ENCODE measurements at regions not wholly inside any gene's neighbourhood (a gene's known extent, or its start where the extent isn't known, plus 50 kb on each side); places are given as distances from the start of the nearest gene placed in this dataset.

GRCh38 chr10:118403967-118404366, 61.8 kb upstream of the FAM204A start:
- no peak overlapping the region for H3K9ac ChIP-seq (ENCODE audit: extremely low read depth, low read length, poor library complexity, severe bottlenecking)
- peaks cover 11% of the 10 kb centered on the region for H3K27me3 ChIP-seq (ENCODE audit: control insufficient read depth, insufficient read depth, low read length, poor library complexity, severe bottlenecking)
- no peak overlapping the region for H3K4me3 ChIP-seq (ENCODE audit: low read length)
- no peak for TF ChIP-seq CTCF (conservative IDR thresholded peaks at IDR 0.05)
- no peak overlapping the region for H3K4me3 Mint-ChIP-seq
- no peaks in the 10 kb centered on the region for H3K9me3 Mint-ChIP-seq
- H3K27me3 Mint-ChIP-seq (ENCODE audit: insufficient read depth), result peaks cover 12% of the 10 kb centered on the region
- H3K4me1 ChIP-seq (ENCODE audit: control insufficient read depth, insufficient read depth, low read length), result peaks cover 12% of the 10 kb centered on the region
- H3K36me3 ChIP-seq (ENCODE audit: control insufficient read depth, insufficient read depth, low read length), result no peaks in the 10 kb centered on the region
- H3K36me3 Mint-ChIP-seq (ENCODE audit: low read depth), result no peaks in the 10 kb centered on the region
- no peak overlapping the region for H3K27ac Mint-ChIP-seq
- DNase-seq, result no peak
- no peaks in the 10 kb centered on the region for H3K9me3 ChIP-seq (ENCODE audit: control insufficient read depth, low read length)
- H3K27ac ChIP-seq (ENCODE audit: low read depth, low read length), result no peak overlapping the region
- 80% methylated on average over 2 to 3 of the region's 3 CpGs for WGBS, 2 experiments (ENCODE audit: insufficient coverage in 1 of 2, insufficient read length in 1 of 2)
- peaks cover 27% of the 10 kb centered on the region for H3K4me1 Mint-ChIP-seq

GRCh38 chr10:118401708-118402193, 59.6 kb upstream of the FAM204A start:
- Histone ChIP-seq H3K4me1 (ENCODE audit: control insufficient read depth, insufficient read depth, low read length) (peaks cover 5% of the 10 kb centered on the region), H3K27ac (ENCODE audit: low read depth, low read length) (no peak overlapping the region), H3K9me3 (ENCODE audit: control insufficient read depth, low read length) (no peaks in the 10 kb centered on the region), H3K9ac (ENCODE audit: extremely low read depth, low read length, poor library complexity, severe bottlenecking) (no peak overlapping the region), H3K27me3 (ENCODE audit: control insufficient read depth, insufficient read depth, low read length, poor library complexity, severe bottlenecking) (peaks cover 7% of the 10 kb centered on the region), H3K36me3 (ENCODE audit: control insufficient read depth, insufficient read depth, low read length) (no peaks in the 10 kb centered on the region), H3K4me3 (ENCODE audit: low read length) (no peak overlapping the region)
- Mint-ChIP-seq H3K36me3 (ENCODE audit: low read depth) (no peaks in the 10 kb centered on the region), H3K27ac (no peak overlapping the region), H3K4me1 (peaks cover 14% of the 10 kb centered on the region), H3K9me3 (no peaks in the 10 kb centered on the region), H3K27me3 (ENCODE audit: insufficient read depth) (peaks cover 10% of the 10 kb centered on the region), H3K4me3 (no peak overlapping the region)
- 95% methylated on average over 2 of the region's 2 CpGs; no CpG with 5 or more reads in 1 of the 2 experiments for WGBS, 2 experiments (ENCODE audit: insufficient coverage in 1 of 2, insufficient read length in 1 of 2)
- DNase-seq, result no peak
- no peak for TF ChIP-seq CTCF (conservative IDR thresholded peaks at IDR 0.05)

GRCh38 chr10:118397391-118397790, 55.3 kb upstream of the FAM204A start:
- no peaks in the 10 kb centered on the region for H3K36me3 Mint-ChIP-seq (ENCODE audit: low read depth)
- DNase-seq, result no peak
- Histone ChIP-seq H3K4me1 (ENCODE audit: control insufficient read depth, insufficient read depth, low read length) (no peaks in the 10 kb centered on the region), H3K27ac (ENCODE audit: low read depth, low read length) (no peak overlapping the region), H3K9me3 (ENCODE audit: control insufficient read depth, low read length) (no peaks in the 10 kb centered on the region), H3K4me3 (ENCODE audit: low read length) (no peak overlapping the region), H3K27me3 (ENCODE audit: control insufficient read depth, insufficient read depth, low read length, poor library complexity, severe bottlenecking) (no peaks in the 10 kb centered on the region), H3K9ac (ENCODE audit: extremely low read depth, low read length, poor library complexity, severe bottlenecking) (no peak overlapping the region), H3K36me3 (ENCODE audit: control insufficient read depth, insufficient read depth, low read length) (no peaks in the 10 kb centered on the region)
- 90% methylated on average over 4 of the region's 4 CpGs for WGBS, 2 experiments (ENCODE audit: insufficient coverage in 1 of 2, insufficient read length in 1 of 2)
- no peaks in the 10 kb centered on the region for H3K9me3 Mint-ChIP-seq
- no peak overlapping the region for H3K27ac Mint-ChIP-seq
- H3K4me3 Mint-ChIP-seq, result no peak overlapping the region
- no peak for TF ChIP-seq CTCF (conservative IDR thresholded peaks at IDR 0.05)
- H3K4me1 Mint-ChIP-seq, result no peaks in the 10 kb centered on the region
- H3K27me3 Mint-ChIP-seq (ENCODE audit: insufficient read depth), result no peaks in the 10 kb centered on the region
